GM04504 (cell line): ENCODE measurements at regions not wholly inside any gene's neighbourhood (a gene's known extent, or its start where the extent isn't known, plus 50 kb on each side); places are given as distances from the start of the nearest gene placed in this dataset.
"Not testable (repeated sequence)": the region's sequence is repeated elsewhere in the genome, so short reads cannot be mapped to it uniquely, and the experiment has no call there.

Experiments
- DNase-seq: peaks from one replicate; pipeline ENCODE4 v3.0.0-alpha.2; 2012; ENCODE audit warnings: low read depth

DNA sequence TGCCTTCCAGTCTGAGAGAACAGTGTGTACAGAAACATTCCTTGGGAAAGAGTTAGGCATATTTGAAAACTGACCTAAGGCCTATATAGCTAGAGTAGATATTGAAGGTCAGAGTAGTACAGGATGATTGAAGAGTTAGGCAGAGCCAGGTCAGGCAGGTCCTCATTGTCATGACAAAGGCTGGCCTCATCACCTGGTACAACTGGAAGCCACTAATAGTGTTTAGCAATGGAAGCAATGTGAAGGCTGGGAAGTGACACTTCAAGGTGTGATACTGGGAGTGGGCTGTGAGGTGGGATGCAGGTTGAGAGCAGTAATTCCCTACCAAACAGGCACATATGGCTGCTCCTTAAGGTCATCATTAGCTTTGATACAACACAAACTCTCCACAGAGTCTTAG, 123.6 kb upstream of the CCNH start:
- no peak for DNase-seq

DNA sequence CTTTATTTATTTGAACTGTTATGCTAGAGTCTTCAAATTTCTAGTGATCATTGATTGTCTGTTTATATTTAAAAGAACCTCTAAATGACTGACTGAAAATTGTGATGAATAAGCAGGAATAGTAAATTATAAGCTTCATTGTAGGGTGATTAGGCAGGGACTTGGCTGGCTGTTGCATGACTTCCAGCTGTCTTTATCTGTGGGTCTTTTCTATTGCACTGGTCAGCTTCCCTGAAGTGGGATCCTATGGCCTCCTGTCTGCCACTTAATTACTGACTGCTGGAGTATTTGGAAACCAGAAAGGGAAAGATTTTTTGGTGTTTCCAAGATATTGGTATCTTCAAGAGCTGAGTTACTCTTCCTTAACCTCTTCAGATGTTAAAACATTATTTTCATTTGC, 123.0 kb upstream of the CCNH start:
- no peak for DNase-seq

- DNase-seq = no peak
These were observed 116.9 kb upstream of the CCNH start for GRCh38 chr5:87529486-87530076.

DNA sequence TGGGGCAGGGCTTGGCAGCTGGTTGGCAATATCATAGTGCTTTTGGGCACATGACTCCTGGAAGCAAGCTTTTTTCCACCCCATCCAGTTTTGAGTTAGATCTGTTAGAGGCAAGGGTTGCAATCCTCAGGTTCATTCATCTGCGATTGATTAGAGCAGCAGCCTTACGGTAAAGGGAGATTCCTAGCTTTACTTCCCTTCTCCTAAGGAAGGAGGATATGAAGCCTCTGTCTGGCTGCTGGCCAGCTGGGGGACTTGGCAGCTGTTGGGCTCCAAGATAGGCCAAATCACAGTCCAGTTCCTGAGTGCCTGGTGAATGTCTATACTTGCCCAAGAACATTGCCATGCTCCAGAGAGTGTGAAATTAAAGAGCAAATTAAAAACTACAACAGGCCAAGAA, 113.4 kb upstream of the CCNH start:
- DNase-seq = no peak

- no peak for DNase-seq
These were observed 111.5 kb upstream of the CCNH start for GRCh38 chr5:87524217-87524616.

DNA sequence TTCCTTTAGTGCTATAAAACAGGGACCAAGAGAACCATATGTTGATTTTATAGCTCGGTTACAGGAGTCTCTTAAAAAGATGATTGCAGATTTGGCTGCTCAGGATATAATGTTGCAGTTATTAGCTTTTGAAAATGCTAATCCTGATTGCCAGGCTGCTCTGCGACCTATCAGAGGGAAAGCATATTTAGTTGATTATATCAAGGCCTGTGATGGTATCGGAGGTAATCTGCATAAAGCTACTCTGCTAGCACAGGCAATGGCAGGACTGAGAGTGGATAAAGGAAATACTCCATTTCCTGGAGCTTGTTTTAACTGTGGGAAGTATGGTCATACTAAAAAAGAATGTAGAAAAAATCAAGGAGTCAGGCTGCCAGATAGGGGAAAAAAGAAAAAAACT, 99.0 kb upstream of the CCNH start:
- DNase-seq = not testable (repeated sequence)

- no peak for DNase-seq
These were observed 90.3 kb upstream of the CCNH start for GRCh38 chr5:87503004-87503403.

DNA sequence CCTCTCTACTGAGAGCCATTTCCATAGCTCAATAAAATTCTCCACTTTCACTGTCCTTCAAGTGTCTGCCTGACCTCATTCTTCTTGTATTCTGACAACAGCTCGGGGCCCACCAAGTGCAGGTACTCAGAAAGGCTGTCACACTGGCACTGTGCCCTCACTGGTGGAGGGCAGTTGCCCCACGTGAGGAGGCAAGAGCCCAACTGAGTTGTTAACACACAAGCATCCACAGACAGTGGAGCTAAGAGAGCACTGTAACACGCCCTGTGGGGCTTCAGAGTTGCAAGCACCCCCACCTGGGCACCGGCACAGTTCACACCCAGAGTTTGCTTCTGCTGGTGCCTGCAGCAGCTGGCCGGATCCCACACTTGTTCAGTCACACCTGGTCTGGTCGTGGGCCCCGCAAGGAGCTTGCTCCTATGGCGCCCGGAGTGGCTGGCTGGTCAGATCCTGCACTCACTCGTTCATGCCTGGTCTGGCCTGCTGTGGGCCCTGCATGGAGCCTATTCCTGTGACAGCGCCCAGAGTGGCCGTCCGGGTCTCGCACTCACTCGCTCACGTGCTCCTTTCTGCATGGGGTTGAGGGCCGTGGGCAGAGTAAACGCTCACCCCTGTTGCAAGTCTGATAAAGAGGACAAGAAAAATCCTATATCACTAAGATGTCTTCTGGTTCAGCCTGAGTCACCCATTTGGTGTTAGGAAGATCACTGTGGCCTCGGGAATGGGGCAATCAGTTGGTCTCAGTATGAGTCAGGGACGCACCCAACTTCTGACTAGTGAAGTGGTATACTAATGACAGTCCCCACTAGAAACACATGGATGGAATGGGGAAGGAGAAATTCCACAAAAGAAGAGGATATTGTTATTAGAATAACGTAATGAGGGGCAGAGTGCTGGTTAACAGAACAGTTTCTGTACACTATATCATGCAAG, 87.0 kb upstream of the CCNH start:
- no peak for DNase-seq
